ENCODE measurements at regions not wholly inside any gene's neighbourhood (a gene's known extent, or its start where the extent isn't known, plus 50 kb on each side); places are given as distances from the start of the nearest gene placed in this dataset.

GRCh38 chr12:46454981-46455380 lies 82.4 kb upstream of the SLC38A2 start:
- no peak for TF ChIP-seq CTCF (IDR thresholded peaks at IDR 0.05; ENCODE audit: unreplicated experiment)
- H3K4me3 Mint-ChIP-seq (ENCODE audit: low read depth) = no peak overlapping the region
- H3K9me3 Mint-ChIP-seq (ENCODE audit: low read depth) = no peaks in the 10 kb centered on the region
- H3K27me3 Mint-ChIP-seq = no peaks in the 10 kb centered on the region
- DNase-seq (ENCODE audit: low spot score, unreplicated experiment) = no peak
- no peaks in the 10 kb centered on the region for H3K36me3 Mint-ChIP-seq (ENCODE audit: insufficient read depth)
- peaks cover 20% of the 10 kb centered on the region for H3K4me1 Mint-ChIP-seq (ENCODE audit: low read depth)
- no peak overlapping the region for H3K27ac Mint-ChIP-seq

GRCh38 chr12:46453428-46453827 lies 80.9 kb upstream of the SLC38A2 start:
- Mint-ChIP-seq H3K9me3 (ENCODE audit: low read depth) (no peaks in the 10 kb centered on the region), H3K36me3 (ENCODE audit: insufficient read depth) (no peaks in the 10 kb centered on the region), H3K4me3 (ENCODE audit: low read depth) (no peak overlapping the region), H3K4me1 (ENCODE audit: low read depth) (peaks cover 23% of the 10 kb centered on the region), H3K27me3 (no peaks in the 10 kb centered on the region), H3K27ac (no peak overlapping the region)
- TF ChIP-seq CTCF (IDR thresholded peaks at IDR 0.05; ENCODE audit: unreplicated experiment) = no peak
- no peak for DNase-seq (ENCODE audit: low spot score, unreplicated experiment)

GRCh38 chr12:46452776-46453175 lies 80.2 kb upstream of the SLC38A2 start:
- Mint-ChIP-seq H3K27me3 (no peaks in the 10 kb centered on the region), H3K4me3 (ENCODE audit: low read depth) (no peak overlapping the region), H3K27ac (no peak overlapping the region), H3K36me3 (ENCODE audit: insufficient read depth) (no peaks in the 10 kb centered on the region), H3K9me3 (ENCODE audit: low read depth) (no peaks in the 10 kb centered on the region), H3K4me1 (ENCODE audit: low read depth) (peaks cover 23% of the 10 kb centered on the region)
- DNase-seq (ENCODE audit: low spot score, unreplicated experiment) = no peak
- TF ChIP-seq CTCF (IDR thresholded peaks at IDR 0.05; ENCODE audit: unreplicated experiment) = no peak

- no peak for DNase-seq (ENCODE audit: low spot score, unreplicated experiment)
- no peak for TF ChIP-seq CTCF (IDR thresholded peaks at IDR 0.05; ENCODE audit: unreplicated experiment)
- Mint-ChIP-seq H3K4me3 (ENCODE audit: low read depth) (no peak overlapping the region), H3K9me3 (ENCODE audit: low read depth) (no peaks in the 10 kb centered on the region), H3K27ac (no peak overlapping the region), H3K4me1 (ENCODE audit: low read depth) (peaks cover 23% of the 10 kb centered on the region), H3K36me3 (ENCODE audit: insufficient read depth) (no peaks in the 10 kb centered on the region), H3K27me3 (no peaks in the 10 kb centered on the region)
Measured at GRCh38 chr12:46452061-46452615, 79.6 kb upstream of the SLC38A2 start.

GRCh38 chr12:46451276-46452021 lies 78.9 kb upstream of the SLC38A2 start:
- Mint-ChIP-seq H3K4me3 (ENCODE audit: low read depth) (no peak overlapping the region), H3K27ac (peak overlapping the region; percentile 30), H3K27me3 (no peaks in the 10 kb centered on the region), H3K9me3 (ENCODE audit: low read depth) (no peaks in the 10 kb centered on the region), H3K4me1 (ENCODE audit: low read depth) (peaks cover 22% of the 10 kb centered on the region), H3K36me3 (ENCODE audit: insufficient read depth) (no peaks in the 10 kb centered on the region)
- no peak for TF ChIP-seq CTCF (IDR thresholded peaks at IDR 0.05; ENCODE audit: unreplicated experiment)
- DNase-seq (ENCODE audit: low spot score, unreplicated experiment) = no peak

Measured in progenitor cell of endocrine pancreas (in vitro differentiated cells).